ENCODE measurements at regions not wholly inside any gene's neighbourhood (a gene's known extent, or its start where the extent isn't known, plus 50 kb on each side); places are given as distances from the start of the nearest gene placed in this dataset.

GRCh38 chr11:112899235-112900006, 61.8 kb upstream of the NCAM1 start:
- ChIA-PET POLR2A (no interaction called here), CTCF (no interaction called here)
- Histone ChIP-seq H3K27me3 (ENCODE audit: control insufficient read depth, insufficient read depth, low read length) (no peaks in the 10 kb centered on the region), H3K27ac (ENCODE audit: low read depth, low read length) (no peak overlapping the region), H3K4me3 (ENCODE audit: low read depth, low read length) (no peak overlapping the region), H3K9me3 (ENCODE audit: control insufficient read depth, insufficient read depth, low read length) (no peaks in the 10 kb centered on the region)
- TF ChIP-seq CTCF (IDR thresholded peaks at IDR 0.05; ENCODE audit: low read depth, low read length), result no peak
- no peak for DNase-seq (ENCODE audit: low read depth, low spot score)

- ChIA-PET CTCF (no interaction called here), POLR2A (no interaction called here)
- no peak for DNase-seq (ENCODE audit: low read depth, low spot score)
- Histone ChIP-seq H3K27ac (ENCODE audit: low read depth, low read length) (no peak overlapping the region), H3K4me3 (ENCODE audit: low read depth, low read length) (no peak overlapping the region), H3K27me3 (ENCODE audit: control insufficient read depth, insufficient read depth, low read length) (no peaks in the 10 kb centered on the region), H3K9me3 (ENCODE audit: control insufficient read depth, insufficient read depth, low read length) (no peaks in the 10 kb centered on the region)
- TF ChIP-seq CTCF (IDR thresholded peaks at IDR 0.05; ENCODE audit: low read depth, low read length), result no peak
These were observed 59.3 kb upstream of the NCAM1 start for GRCh38 chr11:112901924-112902323.

- ChIA-PET CTCF (no interaction called here), POLR2A (no interaction called here)
- H3K9me3 ChIP-seq (ENCODE audit: control insufficient read depth, insufficient read depth, low read length), result no peaks in the 10 kb centered on the region
- no peaks in the 10 kb centered on the region for H3K27me3 ChIP-seq (ENCODE audit: control insufficient read depth, insufficient read depth, low read length)
- H3K27ac ChIP-seq (ENCODE audit: low read depth, low read length), result no peak overlapping the region
- no peak for DNase-seq (ENCODE audit: low read depth, low spot score)
- no peak for TF ChIP-seq CTCF (IDR thresholded peaks at IDR 0.05; ENCODE audit: low read depth, low read length)
- no peak overlapping the region for H3K4me3 ChIP-seq (ENCODE audit: low read depth, low read length)
These were observed 58.7 kb upstream of the NCAM1 start for GRCh38 chr11:112902361-112903011.

GRCh38 chr11:112903340-112903739, 57.9 kb upstream of the NCAM1 start:
- Histone ChIP-seq H3K4me3 (ENCODE audit: low read depth, low read length) (no peak overlapping the region), H3K27ac (ENCODE audit: low read depth, low read length) (no peak overlapping the region), H3K9me3 (ENCODE audit: control insufficient read depth, insufficient read depth, low read length) (no peaks in the 10 kb centered on the region), H3K27me3 (ENCODE audit: control insufficient read depth, insufficient read depth, low read length) (no peaks in the 10 kb centered on the region)
- no peak for TF ChIP-seq CTCF (IDR thresholded peaks at IDR 0.05; ENCODE audit: low read depth, low read length)
- CTCF ChIA-PET, result no interaction called here
- POLR2A ChIA-PET, result interaction anchor here (0.5 kb wide), 1 partner anchor 101 kb away, joined by 3 read pairs; no protein-coding TSS in a partner anchor
- DNase-seq (ENCODE audit: low read depth, low spot score), result no peak

- no peak for TF ChIP-seq CTCF (IDR thresholded peaks at IDR 0.05; ENCODE audit: low read depth, low read length)
- Histone ChIP-seq H3K27me3 (ENCODE audit: control insufficient read depth, insufficient read depth, low read length) (no peaks in the 10 kb centered on the region), H3K9me3 (ENCODE audit: control insufficient read depth, insufficient read depth, low read length) (no peaks in the 10 kb centered on the region), H3K27ac (ENCODE audit: low read depth, low read length) (no peak overlapping the region), H3K4me3 (ENCODE audit: low read depth, low read length) (no peak overlapping the region)
- ChIA-PET CTCF (no interaction called here), POLR2A (no interaction called here)
- DNase-seq (ENCODE audit: low read depth, low spot score), result no peak
These were observed 50.1 kb upstream of the NCAM1 start for GRCh38 chr11:112911124-112911523.

All from AG04450 (cell line).